AG04450 (cell line): ENCODE measurements at regions not wholly inside any gene's neighbourhood (a gene's known extent, or its start where the extent isn't known, plus 50 kb on each side); places are given as distances from the start of the nearest gene placed in this dataset.

ENCODE experiments used
- CTCF ChIA-PET: fragments of 300-600, 350-600 bp; formaldehyde crosslinking; extraction: SDS; loops from one replicate; lab custom pipeline; 2022; ENCODE audit warnings: antibody characterized with exemption, inconsistent platforms; lab: Charles Lee
- POLR2A ChIA-PET: fragments of 350-600 bp; formaldehyde crosslinking; extraction: SDS; loops from one replicate; lab custom pipeline; 2021; ENCODE audit warnings: antibody characterized with exemption, inconsistent platforms; lab: Yijun Ruan, JAX
- DNase-seq: peaks from one replicate; pipeline ENCODE4 v3.0.0-alpha.2; 2011; ENCODE audit warnings: low read depth, low spot score
- H3K27ac ChIP-seq: one replicate; pipeline ENCODE4 v1.5.1; 2012; ENCODE audit warnings: low read depth, low read length, control low read depth
- H3K27me3 ChIP-seq: one replicate; pipeline ENCODE4 v1.6.0; 2012; ENCODE audit warnings: low read length; ENCODE audit not compliant: control insufficient read depth, insufficient read depth
- H3K4me3 ChIP-seq: 2 replicates; pipeline ENCODE4 v1.5.1; 2011; ENCODE audit warnings: mild to moderate bottlenecking, low read depth, low read length, control low read depth
- H3K9me3 ChIP-seq: 2 replicates; pipeline ENCODE4 v1.5.1; 2012; ENCODE audit warnings: low read length; ENCODE audit not compliant: control insufficient read depth, insufficient read depth
- CTCF ChIP-seq: IDR thresholded peaks from 2 replicates; pipeline ENCODE4 v1.5.1; 2011; ENCODE audit warnings: low read depth, low read length, control low read depth, inconsistent platforms

GRCh38 chrX:150182161-150182560, 181.0 kb upstream of the MAMLD1 start:
- POLR2A ChIA-PET: no interaction called here
- no peak for DNase-seq
- H3K27me3 ChIP-seq: no peaks in the 10 kb centered on the region
- no peak overlapping the region for H3K27ac ChIP-seq
- CTCF ChIA-PET: no interaction called here
- no peaks in the 10 kb centered on the region for H3K9me3 ChIP-seq
- no peak overlapping the region for H3K4me3 ChIP-seq
- no peak for TF ChIP-seq CTCF

- Histone ChIP-seq H3K27me3 (no peaks in the 10 kb centered on the region), H3K27ac (no peak overlapping the region), H3K4me3 (no peak overlapping the region), H3K9me3 (no peaks in the 10 kb centered on the region)
- no peak for DNase-seq
- ChIA-PET POLR2A (no interaction called here), CTCF (no interaction called here)
- TF ChIP-seq CTCF: no peak
Measured at GRCh38 chrX:150184491-150184890, 178.6 kb upstream of the MAMLD1 start.

- Histone ChIP-seq H3K9me3 (no peaks in the 10 kb centered on the region), H3K27ac (no peak overlapping the region), H3K27me3 (no peaks in the 10 kb centered on the region), H3K4me3 (no peak overlapping the region)
- no peak for DNase-seq
- no peak for TF ChIP-seq CTCF
- ChIA-PET POLR2A (no interaction called here), CTCF (interaction anchor here (0.6 kb wide), 1 partner anchor 11 kb away, joined by 3 read pairs; no protein-coding TSS in a partner anchor)
Measured at GRCh38 chrX:150185766-150186165, 177.4 kb upstream of the MAMLD1 start.

GRCh38 chrX:150192816-150193215, 170.3 kb upstream of the MAMLD1 start:
- TF ChIP-seq CTCF: no peak
- Histone ChIP-seq H3K4me3 (no peak overlapping the region), H3K27ac (no peak overlapping the region), H3K27me3 (no peaks in the 10 kb centered on the region), H3K9me3 (no peaks in the 10 kb centered on the region)
- POLR2A ChIA-PET: no interaction called here
- CTCF ChIA-PET: no interaction called here
- DNase-seq: no peak

- H3K27me3 ChIP-seq: no peaks in the 10 kb centered on the region
- H3K4me3 ChIP-seq: no peak overlapping the region
- DNase-seq: no peak
- ChIA-PET POLR2A (no interaction called here), CTCF (no interaction called here)
- no peaks in the 10 kb centered on the region; the same call in 1 of the 2 replicates for H3K9me3 ChIP-seq
- TF ChIP-seq CTCF: no peak
- no peak overlapping the region for H3K27ac ChIP-seq
Measured at GRCh38 chrX:150196285-150196684, 166.8 kb upstream of the MAMLD1 start.
